Tibial nerve (tissue), 3 donors: ENCODE measurements at regions not wholly inside any gene's neighbourhood (a gene's known extent, or its start where the extent isn't known, plus 50 kb on each side); places are given as distances from the start of the nearest gene placed in this dataset.

Experiments
- CTCF ChIP-seq, 5 experiments: fragments of 200-600 bp in 3 of 5; fragments of 450-650 bp in 2 of 5; sonication (generic) in 3 of 5; IDR thresholded peaks; one replicate each; pipeline ENCODE4 v1.5.1; 2016 to 2019; ENCODE audit warnings: antibody characterized with exemption in 5 of 5, mild to moderate bottlenecking in 3 of 5, moderate library complexity in 2 of 5
- POLR2A ChIP-seq, 2 donors: fragments of 450-650 bp; IDR thresholded peaks; one replicate each; pipeline ENCODE4 v1.6.1; 2017; ENCODE audit warnings: antibody characterized with exemption in 2 of 2, mild to moderate bottlenecking in 2 of 2, moderate library complexity in 2 of 2

GRCh38 chr11:112336356-112336886 lies 75.8 kb upstream of the PLET1 start:
- TF ChIP-seq POLR2A (IDR thresholded peaks at IDR 0.05) (no peak), CTCF (IDR thresholded peaks at IDR 0.05) (no peak)
